Fibroblast of skin of scalp (primary cell): ENCODE measurements at regions not wholly inside any gene's neighbourhood (a gene's known extent, or its start where the extent isn't known, plus 50 kb on each side); places are given as distances from the start of the nearest gene placed in this dataset.
A peak's percentile ranks its signal among the peaks of the same experiment; 100 is the strongest.

Experiments
- DNase-seq: peaks from one replicate; pipeline ENCODE4 v3.0.0-alpha.2; 2013

- no peak for DNase-seq
These were observed 1686.7 kb upstream of the MIR17HG start for GRCh38 chr13:89660752-89661151.

- no peak for DNase-seq
These were observed 1673.6 kb upstream of the MIR17HG start for GRCh38 chr13:89673789-89674311.

- DNase-seq: no peak
These were observed 1668.9 kb upstream of the MIR17HG start for GRCh38 chr13:89678466-89679121.

GRCh38 chr13:89684896-89685295 is 1662.6 kb upstream of the MIR17HG start:
- peak; percentile 15 for DNase-seq

- DNase-seq: no peak
These were observed 1661.3 kb upstream of the MIR17HG start for GRCh38 chr13:89686171-89686570.

- DNase-seq: no peak
These were observed 1660.4 kb upstream of the MIR17HG start for GRCh38 chr13:89687066-89687465.

- DNase-seq: no peak
These were observed 1658.6 kb upstream of the MIR17HG start for GRCh38 chr13:89688918-89689317.

GRCh38 chr13:89694451-89694850 is 1653.0 kb upstream of the MIR17HG start:
- no peak for DNase-seq

GRCh38 chr13:89695343-89696257 is 1651.9 kb upstream of the MIR17HG start:
- peak; percentile 14 for DNase-seq

GRCh38 chr13:89701913-89702312 is 1645.6 kb upstream of the MIR17HG start:
- DNase-seq: no peak

GRCh38 chr13:89704040-89704439 is 1643.4 kb upstream of the MIR17HG start:
- DNase-seq: no peak

- no peak for DNase-seq
These were observed 1639.5 kb upstream of the MIR17HG start for GRCh38 chr13:89708013-89708412.

GRCh38 chr13:89721216-89721615 is 1626.3 kb upstream of the MIR17HG start:
- no peak for DNase-seq

- no peak for DNase-seq
These were observed 1620.6 kb upstream of the MIR17HG start for GRCh38 chr13:89726690-89727435.

GRCh38 chr13:89733829-89734228 is 1613.7 kb upstream of the MIR17HG start:
- no peak for DNase-seq

- DNase-seq: no peak
These were observed 1610.4 kb upstream of the MIR17HG start for GRCh38 chr13:89737051-89737450.

- DNase-seq: no peak
These were observed 1609.4 kb upstream of the MIR17HG start for GRCh38 chr13:89738072-89738471.

GRCh38 chr13:89740994-89741685 is 1606.3 kb upstream of the MIR17HG start:
- DNase-seq: no peak

GRCh38 chr13:89746554-89746953 is 1600.9 kb upstream of the MIR17HG start:
- DNase-seq: no peak

GRCh38 chr13:89748716-89749115 is 1598.8 kb upstream of the MIR17HG start:
- no peak for DNase-seq

GRCh38 chr13:89749888-89750287 is 1597.6 kb upstream of the MIR17HG start:
- DNase-seq: peak; percentile 2

GRCh38 chr13:89750371-89750770 is 1597.1 kb upstream of the MIR17HG start:
- no peak for DNase-seq
